Neuronal stem cell (in vitro differentiated cells): ENCODE measurements at regions not wholly inside any gene's neighbourhood (a gene's known extent, or its start where the extent isn't known, plus 50 kb on each side); places are given as distances from the start of the nearest gene placed in this dataset.

Experiments used
- DNase-seq: peaks from one replicate; pipeline ENCODE4 v3.0.0-alpha.2; 2013; ENCODE audit warnings: low spot score
- H2AFZ ChIP-seq: one replicate; pipeline ENCODE4 v1.6.1; 2013; ENCODE audit warnings: mild to moderate bottlenecking, low read length, inconsistent platforms
- H2AK5ac ChIP-seq: 2 replicates; pipeline ENCODE4 v1.6.1; 2013; ENCODE audit warnings: low read depth, mild to moderate bottlenecking, inconsistent platforms, low read length, moderate library complexity, mixed read lengths
- H2BK120ac ChIP-seq: 2 replicates; pipeline ENCODE4 v1.6.1; 2013; ENCODE audit warnings: low read depth, mild to moderate bottlenecking, inconsistent platforms, low read length, moderate library complexity, mixed read lengths
- H2BK12ac ChIP-seq: one replicate; pipeline ENCODE4 v1.6.1; 2013; ENCODE audit warnings: low read length, inconsistent platforms
- H2BK15ac ChIP-seq: 2 replicates; pipeline ENCODE4 v1.6.1; 2013; ENCODE audit warnings: mild to moderate bottlenecking, low read length, inconsistent platforms, mixed read lengths
- H2BK5ac ChIP-seq: one replicate; pipeline ENCODE4 v1.6.1; 2013; ENCODE audit warnings: inconsistent platforms, mild to moderate bottlenecking, low read length, moderate library complexity
- H3K14ac ChIP-seq: one replicate; pipeline ENCODE4 v1.6.1; 2013; ENCODE audit warnings: low read length, inconsistent platforms
- H3K18ac ChIP-seq: 2 replicates; pipeline ENCODE4 v1.6.1; 2013; ENCODE audit warnings: low read length, inconsistent platforms
- H3K23ac ChIP-seq: 2 replicates; pipeline ENCODE4 v1.6.1; 2013; ENCODE audit warnings: low read depth, mild to moderate bottlenecking, mixed read lengths, low read length, inconsistent platforms; ENCODE audit not compliant: poor library complexity
- H3K27ac ChIP-seq: replicated peaks from 3 replicates; pipeline ENCODE4 v1.5.1; 2013; ENCODE audit warnings: low read length, inconsistent platforms
- H3K27me3 ChIP-seq, 3 experiments: 2 replicates each; pipeline ENCODE4 v1.6.1; 2013; ENCODE audit warnings: low read length in 3 of 3, mild to moderate bottlenecking in 2 of 3, inconsistent platforms in 1 of 3, low read depth in 1 of 3, mixed read lengths in 1 of 3, moderate library complexity in 1 of 3; ENCODE audit not compliant: control insufficient read depth in 3 of 3, insufficient read depth in 3 of 3
- H3K36me3 ChIP-seq, 2 donors: replicated peaks in 1 of 2; 2 replicates each; pipeline ENCODE4 v1.6.1; 2013; ENCODE audit warnings: low read length in 2 of 2; ENCODE audit not compliant: control insufficient read depth in 2 of 2, insufficient read depth in 2 of 2
- H3K4ac ChIP-seq: 2 replicates; pipeline ENCODE4 v1.6.1; 2013; ENCODE audit warnings: inconsistent platforms, mild to moderate bottlenecking, low read length, moderate library complexity
- H3K4me1 ChIP-seq, 2 donors: 1 replicate in 1 of 2; 2 replicates in 1 of 2; pipeline ENCODE4 v1.6.1; 2013; ENCODE audit warnings: low read length in 2 of 2, low read depth in 1 of 2; ENCODE audit not compliant: control insufficient read depth in 2 of 2, insufficient read depth in 1 of 2
- H3K4me2 ChIP-seq: one replicate; pipeline ENCODE4 v1.6.1; 2013; ENCODE audit warnings: mild to moderate bottlenecking, low read length, inconsistent platforms; ENCODE audit not compliant: insufficient read depth, poor library complexity, severe bottlenecking
- H3K4me3 ChIP-seq, 2 donors: 2 replicates each; pipeline ENCODE4 v1.5.1; 2013; ENCODE audit warnings: low read length in 2 of 2, mild to moderate bottlenecking in 2 of 2, inconsistent platforms in 1 of 2, moderate library complexity in 1 of 2
- H3K79me1 ChIP-seq: one replicate; pipeline ENCODE4 v1.6.1; 2013; ENCODE audit warnings: low read depth, mild to moderate bottlenecking, inconsistent platforms, low read length, moderate library complexity
- H3K9ac ChIP-seq: one replicate; pipeline ENCODE4 v1.6.1; 2013; ENCODE audit warnings: mild to moderate bottlenecking, low read depth, low read length, inconsistent platforms; ENCODE audit not compliant: poor library complexity
- H3K9me3 ChIP-seq, 2 donors: replicated peaks in 1 of 2; 2 replicates each; pipeline versions ENCODE3 to v1.6.1; 2013; ENCODE audit warnings: low read length in 2 of 2, mild to moderate bottlenecking in 2 of 2, inconsistent platforms in 1 of 2, low read depth in 1 of 2, mixed read lengths in 1 of 2, moderate library complexity in 1 of 2; ENCODE audit not compliant: control insufficient read depth in 2 of 2, insufficient read depth in 1 of 2
- H4K8ac ChIP-seq: one replicate; pipeline ENCODE4 v1.6.1; 2013; ENCODE audit warnings: low read depth, mild to moderate bottlenecking, inconsistent platforms, low read length, moderate library complexity
- H4K91ac ChIP-seq: one replicate; pipeline ENCODE4 v1.6.1; 2013; ENCODE audit warnings: low read length, low read depth, mild to moderate bottlenecking, inconsistent platforms; ENCODE audit not compliant: poor library complexity
- WGBS, 2 donors: extraction: QIAGEN DNeasy Blood & Tissue Kit; methylation state at CpG; one replicate each; pipeline ENCODE4 v1.1.7; 2013; ENCODE audit warnings: missing lambda C conversion rate in 2 of 2, mixed read lengths in 1 of 2; ENCODE audit not compliant: insufficient read length in 2 of 2, insufficient replicate concordance in 1 of 2; ENCODE audit errors: extremely low coverage in 2 of 2; 5-methylcytosine and 5-hydroxymethylcytosine counted together

GRCh38 chr3:73743551-73743950 lies 118.8 kb upstream of the PDZRN3 start:
- no peak overlapping the region for H2BK120ac ChIP-seq
- no peak overlapping the region for H2BK15ac ChIP-seq
- H4K91ac ChIP-seq, result no peak overlapping the region
- WGBS, 2 donors, result no CpG with 5 or more reads among the region's 4 CpGs
- no peaks in the 10 kb centered on the region for H3K36me3 ChIP-seq
- no peak for DNase-seq
- no peak overlapping the region for H3K14ac ChIP-seq
- no peak overlapping the region for H3K4me3 ChIP-seq
- no peak overlapping the region for H3K27ac ChIP-seq
- no peaks in the 10 kb centered on the region for H3K4me1 ChIP-seq
- no peaks in the 10 kb centered on the region for H3K9me3 ChIP-seq
- H3K23ac ChIP-seq, result no peak overlapping the region
- no peak overlapping the region for H3K4me2 ChIP-seq
- no peaks in the 10 kb centered on the region for H3K79me1 ChIP-seq
- no peak overlapping the region for H2BK5ac ChIP-seq
- no peak overlapping the region for H4K8ac ChIP-seq
- no peak overlapping the region for H3K9ac ChIP-seq
- H2BK12ac ChIP-seq, result no peak overlapping the region
- H2AK5ac ChIP-seq, result no peak overlapping the region
- H3K4ac ChIP-seq, result no peak overlapping the region
- H3K18ac ChIP-seq, result no peak overlapping the region
- no peak overlapping the region for H2AFZ ChIP-seq
- H3K27me3 ChIP-seq, result no peaks in the 10 kb centered on the region

- Histone ChIP-seq H3K36me3 (no peaks in the 10 kb centered on the region), H2BK120ac (no peak overlapping the region), H3K79me1 (no peaks in the 10 kb centered on the region), H3K27ac (no peak overlapping the region), H3K4me3 (no peak overlapping the region), H3K23ac (no peak overlapping the region), H3K18ac (no peak overlapping the region), H3K4ac (no peak overlapping the region), H4K91ac (no peak overlapping the region), H2AK5ac (no peak overlapping the region), H3K27me3 (no peaks in the 10 kb centered on the region), H3K4me1 (no peaks in the 10 kb centered on the region), H2AFZ (no peak overlapping the region), H3K9ac (no peak overlapping the region), H4K8ac (no peak overlapping the region), H2BK15ac (no peak overlapping the region), H3K4me2 (no peak overlapping the region), H3K9me3 (no peaks in the 10 kb centered on the region), H2BK12ac (no peak overlapping the region), H3K14ac (no peak overlapping the region), H2BK5ac (no peak overlapping the region)
- WGBS, 2 donors, result no CpG with 5 or more reads among the region's 5 CpGs
- no peak for DNase-seq
Measured at GRCh38 chr3:73739791-73740453, 115.2 kb upstream of the PDZRN3 start.

GRCh38 chr3:73738711-73739110 lies 114.0 kb upstream of the PDZRN3 start:
- H4K8ac ChIP-seq, result no peak overlapping the region
- no peaks in the 10 kb centered on the region for H3K36me3 ChIP-seq
- H2AK5ac ChIP-seq, result no peak overlapping the region
- no peak for DNase-seq
- H3K9ac ChIP-seq, result no peak overlapping the region
- no peaks in the 10 kb centered on the region for H3K9me3 ChIP-seq
- H3K23ac ChIP-seq, result no peak overlapping the region
- H3K79me1 ChIP-seq, result no peaks in the 10 kb centered on the region
- no peak overlapping the region for H3K18ac ChIP-seq
- no peak overlapping the region for H3K14ac ChIP-seq
- H2AFZ ChIP-seq, result no peak overlapping the region
- no peak overlapping the region for H2BK120ac ChIP-seq
- no peak overlapping the region for H2BK5ac ChIP-seq
- H3K4ac ChIP-seq, result no peak overlapping the region
- no peak overlapping the region for H2BK15ac ChIP-seq
- no peak overlapping the region for H4K91ac ChIP-seq
- H3K27ac ChIP-seq, result no peak overlapping the region
- no peak overlapping the region for H3K4me2 ChIP-seq
- H3K27me3 ChIP-seq, result no peaks in the 10 kb centered on the region
- no peak overlapping the region for H2BK12ac ChIP-seq
- WGBS, 2 donors, result no CpG with 5 or more reads among the region's 1 CpG
- H3K4me1 ChIP-seq, result peaks cover 0 to 4% of the 10 kb centered on the region in 2 donors
- no peak overlapping the region for H3K4me3 ChIP-seq

GRCh38 chr3:73734211-73735089 lies 109.7 kb upstream of the PDZRN3 start:
- H3K4me3 ChIP-seq, result no peak overlapping the region

More at GRCh38 chr3:73734211-73735089, 109.7 kb upstream of the PDZRN3 start:
- Histone ChIP-seq H4K91ac (no peak overlapping the region), H3K4me1 (peaks cover 4 to 6% of the 10 kb centered on the region in 2 donors), H3K27ac (no peak overlapping the region), H3K9ac (no peak overlapping the region), H3K4ac (no peak overlapping the region), H3K36me3 (no peaks in the 10 kb centered on the region), H2AFZ (no peak overlapping the region), H2BK120ac (no peak overlapping the region), H2BK12ac (no peak overlapping the region), H3K9me3 (no peaks in the 10 kb centered on the region), H2AK5ac (no peak overlapping the region), H3K18ac (no peak overlapping the region), H4K8ac (no peak overlapping the region), H2BK15ac (no peak overlapping the region), H3K27me3 (no peaks in the 10 kb centered on the region), H3K4me2 (no peak overlapping the region), H3K23ac (no peak overlapping the region), H3K14ac (no peak overlapping the region), H2BK5ac (no peak overlapping the region), H3K79me1 (no peaks in the 10 kb centered on the region)
- WGBS, 2 donors, result no CpG with 5 or more reads among the region's 3 CpGs
- DNase-seq, result no peak
